HEK293 (cell line): ENCODE measurements at regions not wholly inside any gene's neighbourhood (a gene's known extent, or its start where the extent isn't known, plus 50 kb on each side); places are given as distances from the start of the nearest gene placed in this dataset.

Experiments
- CTCF ChIP-seq: fragments of 450-650 bp; formaldehyde crosslinking; IDR thresholded peaks from 2 replicates; pipeline ENCODE4 v1.5.1; 2016; ENCODE audit warnings: missing biosample characterization, missing genetic modification characterization
- ZNF24 ChIP-seq: fragments of 450-650 bp; formaldehyde crosslinking; IDR thresholded peaks from 2 replicates; pipeline ENCODE4 v1.5.1; 2016; ENCODE audit warnings: missing biosample characterization, missing genetic modification characterization
- ZNF837 ChIP-seq: fragments of 450-650 bp; formaldehyde crosslinking; IDR thresholded peaks from 2 replicates; pipeline ENCODE4 v1.5.1; 2016; ENCODE audit warnings: missing biosample characterization, missing genetic modification characterization

- TF ChIP-seq ZNF24 (no peak), CTCF (no peak), ZNF837 (no peak)
These were observed 91.4 kb downstream of the JRKL start for GRCh38 chr11:96481204-96481603.
